Adrenal gland (tissue), 9 donors: ENCODE measurements at regions not wholly inside any gene's neighbourhood (a gene's known extent, or its start where the extent isn't known, plus 50 kb on each side); places are given as distances from the start of the nearest gene placed in this dataset.

Experiments used
- DNase-seq, 7 donors: peaks; one replicate each; pipeline ENCODE4 v3.0.0-alpha.2; 2019 to 2020
- H3K27ac ChIP-seq, 5 donors: fragments of 200-600 bp; sonication (generic) in 4 of 5; 1 replicate in 3 of 5; 2 replicates in 2 of 5; pipeline versions ENCODE4 v1.5.1 to v1.8.0; 2016 to 2020; ENCODE audit warnings: mild to moderate bottlenecking in 1 of 5
- H3K27me3 ChIP-seq: fragments of 200-600 bp; 2 replicates; pipeline ENCODE4 v1.8.0; 2021
- H3K36me3 ChIP-seq, 2 donors: fragments of 200-600 bp; replicated peaks in 1 of 2; 1 replicate in 1 of 2; 2 replicates in 1 of 2; pipeline versions ENCODE4 v1.5.1 to v1.8.0; 2018 to 2022
- H3K4me1 ChIP-seq, 2 donors: fragments of 200-600 bp; replicated peaks in 1 of 2; 1 replicate in 1 of 2; 2 replicates in 1 of 2; pipeline versions ENCODE4 v1.5.1 to v1.8.0; 2018 to 2021
- H3K4me3 ChIP-seq, 4 donors: fragments of 200-600 bp; sonication (generic) in 3 of 4; one replicate each; pipeline ENCODE4 v1.5.1; 2016 to 2018
- H3K9me3 ChIP-seq, 3 donors: fragments of 200-600 bp; sonication (generic) in 1 of 3; replicated peaks in 1 of 3; 1 replicate in 2 of 3; 2 replicates in 1 of 3; pipeline versions ENCODE4 v1.5.1 to v1.8.0; 2016 to 2021
- POLR2A ChIP-seq, 2 donors: fragments of 450-650 bp; IDR thresholded peaks; one replicate each; pipeline ENCODE4 v1.6.1; 2017; ENCODE audit warnings: antibody characterized with exemption in 2 of 2, mild to moderate bottlenecking in 2 of 2, moderate library complexity in 1 of 2
- WGBS, 4 donors: extraction: QIAGEN DNeasy Blood & Tissue Kit in 2 of 4; methylation state at CpG; one replicate each; pipeline versions ENCODE4 v1.1.5 to v1.1.7; 2013 to 2017; 5-methylcytosine and 5-hydroxymethylcytosine counted together
- intact Hi-C, 2 donors: fragments of 100-400 bp; cut with DNase I; formaldehyde crosslinking; loops; one replicate each; pipeline versions ENCODE4 v1.14.1 to v1.15.0; 2022 to 2023
- TF ChIP-seq, protein P1 (sequence below), 6 experiments: fragments of 450-650 bp in 4 of 6; fragments of 200-600 bp in 2 of 6; sonication (generic) in 1 of 6; IDR thresholded peaks; 1 replicate in 5 of 6; 2 replicates in 1 of 6; pipeline versions ENCODE4 v1.5.1 to v1.8.0; 2016 to 2021; ENCODE audit warnings: antibody characterized with exemption in 6 of 6, mild to moderate bottlenecking in 2 of 6, moderate library complexity in 1 of 6
- donor health status: healthy with polysubstance abuse.
- donor health status: Bipolar disorder and iron deficiency.
- donor health status: DM: yes; HTN: yes; CAD: no.
- donor health status: DM: no; HTN: no; CAD: no.
- donor health status: DM: no; HTN: no; CAD: no.

DNA sequence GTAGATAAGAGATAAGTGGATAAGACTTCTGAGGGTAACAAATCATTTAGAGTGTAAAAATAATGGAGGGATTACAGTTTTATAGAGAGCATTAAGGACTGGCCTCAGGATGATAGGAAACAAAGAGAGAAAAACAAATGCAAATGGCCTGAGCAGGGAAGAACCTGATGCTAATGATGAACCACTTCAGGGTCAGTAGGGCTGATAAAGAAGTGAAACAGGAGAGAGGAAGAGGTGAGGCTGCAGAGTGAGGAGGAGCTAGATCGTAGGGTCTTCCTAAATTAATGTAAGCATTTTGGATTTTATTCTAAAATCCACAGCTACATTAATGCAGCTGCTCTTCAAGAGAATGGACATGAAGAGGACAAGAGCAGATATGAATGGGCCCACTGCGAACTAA lies 698.0 kb upstream of the MEF2C start:
- no peaks in the 10 kb centered on the region for H3K27me3 ChIP-seq
- 69 to 79% (median 72%) methylated on average over 2 of the region's 2 CpGs for WGBS, 4 donors
- no peak overlapping the region for H3K27ac ChIP-seq
- intact Hi-C loops, result no loop called here
- no peaks in the 10 kb centered on the region for H3K4me1 ChIP-seq
- H3K4me3 ChIP-seq, result no peak overlapping the region
- no peak for TF ChIP-seq POLR2A (IDR thresholded peaks at IDR 0.05)
- TF ChIP-seq, protein P1, sequence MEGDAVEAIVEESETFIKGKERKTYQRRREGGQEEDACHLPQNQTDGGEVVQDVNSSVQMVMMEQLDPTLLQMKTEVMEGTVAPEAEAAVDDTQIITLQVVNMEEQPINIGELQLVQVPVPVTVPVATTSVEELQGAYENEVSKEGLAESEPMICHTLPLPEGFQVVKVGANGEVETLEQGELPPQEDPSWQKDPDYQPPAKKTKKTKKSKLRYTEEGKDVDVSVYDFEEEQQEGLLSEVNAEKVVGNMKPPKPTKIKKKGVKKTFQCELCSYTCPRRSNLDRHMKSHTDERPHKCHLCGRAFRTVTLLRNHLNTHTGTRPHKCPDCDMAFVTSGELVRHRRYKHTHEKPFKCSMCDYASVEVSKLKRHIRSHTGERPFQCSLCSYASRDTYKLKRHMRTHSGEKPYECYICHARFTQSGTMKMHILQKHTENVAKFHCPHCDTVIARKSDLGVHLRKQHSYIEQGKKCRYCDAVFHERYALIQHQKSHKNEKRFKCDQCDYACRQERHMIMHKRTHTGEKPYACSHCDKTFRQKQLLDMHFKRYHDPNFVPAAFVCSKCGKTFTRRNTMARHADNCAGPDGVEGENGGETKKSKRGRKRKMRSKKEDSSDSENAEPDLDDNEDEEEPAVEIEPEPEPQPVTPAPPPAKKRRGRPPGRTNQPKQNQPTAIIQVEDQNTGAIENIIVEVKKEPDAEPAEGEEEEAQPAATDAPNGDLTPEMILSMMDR (IDR thresholded peaks at IDR 0.05), result no peak
- no peaks in the 10 kb centered on the region for H3K9me3 ChIP-seq
- no peak for DNase-seq
- no peaks in the 10 kb centered on the region for H3K36me3 ChIP-seq

DNA sequence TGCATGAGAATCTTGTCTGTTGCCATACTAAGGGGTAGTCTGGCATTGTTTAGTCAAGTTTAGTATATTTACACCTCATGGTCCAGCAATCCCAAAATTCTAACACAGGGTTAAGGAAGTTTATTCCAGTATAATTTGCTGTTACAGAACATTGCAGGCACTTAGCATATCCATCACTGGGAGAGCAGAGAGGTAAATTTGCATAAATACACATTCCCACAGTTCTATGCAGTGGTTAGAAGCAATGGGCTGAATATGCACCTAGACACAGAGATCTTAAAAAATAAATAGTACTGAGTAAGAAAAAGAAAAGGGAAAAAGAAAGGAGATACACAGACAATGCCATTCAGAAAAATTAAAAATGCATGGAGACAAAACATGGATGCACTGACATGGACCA lies 692.3 kb upstream of the MEF2C start:
- H3K4me1 ChIP-seq, result no peaks in the 10 kb centered on the region
- intact Hi-C loops, result no loop called here

DNA sequence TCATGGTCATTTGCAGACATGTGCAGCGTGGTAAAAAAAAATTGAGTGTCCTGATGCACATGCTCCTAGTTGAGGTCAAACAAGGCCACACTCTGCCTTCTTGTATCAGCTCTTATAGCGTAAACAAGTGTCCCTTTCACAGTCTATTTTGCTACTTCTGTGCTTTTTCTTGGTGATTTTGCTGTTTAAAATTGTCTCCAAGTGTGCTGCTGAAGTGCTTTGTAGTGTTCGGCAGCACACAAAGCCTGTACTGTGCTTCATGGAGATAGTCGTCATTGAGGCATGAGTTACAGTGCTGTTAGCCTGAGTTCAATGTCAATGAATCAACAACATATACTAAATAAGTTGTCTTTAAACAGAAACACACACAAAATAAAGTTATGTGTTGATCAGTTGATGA lies 690.4 kb upstream of the MEF2C start:
- WGBS, 4 donors, result 63 to 76% (median 72%) methylated on average over 4 of the region's 4 CpGs

More for the DNA sequence above, 692.3 kb upstream of the MEF2C start:
- DNase-seq, result no peak
- Histone ChIP-seq H3K9me3 (no peaks in the 10 kb centered on the region), H3K4me3 (no peak overlapping the region), H3K27me3 (no peaks in the 10 kb centered on the region), H3K27ac (no peak overlapping the region), H3K36me3 (no peaks in the 10 kb centered on the region)
- TF ChIP-seq POLR2A (IDR thresholded peaks at IDR 0.05), result no peak
- TF ChIP-seq, protein P1 (IDR thresholded peaks at IDR 0.05), result no peak

DNA sequence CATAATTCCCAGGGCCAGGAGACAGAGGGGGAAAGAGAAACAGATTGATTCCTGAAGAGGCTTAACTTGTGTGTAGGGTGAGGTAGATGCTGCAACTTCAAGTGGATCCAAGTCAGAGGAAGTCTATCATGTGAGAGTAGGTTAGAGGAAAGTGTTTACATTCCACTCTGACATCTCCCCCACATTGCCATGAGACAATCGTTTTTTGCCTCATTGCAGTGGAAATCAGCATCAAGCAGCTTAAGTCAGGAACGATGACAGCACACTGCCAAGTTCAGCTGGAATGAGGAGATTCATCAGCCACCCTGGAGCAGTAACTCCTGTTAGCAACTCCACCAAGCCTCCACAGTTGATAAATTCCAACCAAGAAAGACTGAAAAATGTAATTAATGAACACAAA lies 689.7 kb upstream of the MEF2C start:
- 9 to 40% (median 35%) methylated on average over 2 of the region's 2 CpGs for WGBS, 4 donors
- TF ChIP-seq POLR2A (IDR thresholded peaks at IDR 0.05), result no peak
- TF ChIP-seq, protein P1 (IDR thresholded peaks at IDR 0.05), result no peak

More for the DNA sequence above, 690.4 kb upstream of the MEF2C start:
- H3K9me3 ChIP-seq, result no peaks in the 10 kb centered on the region
- DNase-seq, result no peak
- no peak overlapping the region for H3K4me3 ChIP-seq
- no peak overlapping the region for H3K27ac ChIP-seq
- TF ChIP-seq, protein P1 (IDR thresholded peaks at IDR 0.05), result no peak
- TF ChIP-seq POLR2A (IDR thresholded peaks at IDR 0.05), result no peak
- H3K27me3 ChIP-seq, result no peaks in the 10 kb centered on the region
- H3K4me1 ChIP-seq, result no peaks in the 10 kb centered on the region
- H3K36me3 ChIP-seq, result no peaks in the 10 kb centered on the region
- intact Hi-C loops, result no loop called here

More for the DNA sequence above, 689.7 kb upstream of the MEF2C start:
- DNase-seq, result no peak
- Histone ChIP-seq H3K4me3 (no peak overlapping the region), H3K4me1 (no peaks in the 10 kb centered on the region), H3K9me3 (no peaks in the 10 kb centered on the region), H3K27me3 (no peaks in the 10 kb centered on the region), H3K27ac (no peak overlapping the region), H3K36me3 (no peaks in the 10 kb centered on the region)
- intact Hi-C loops, result no loop called here
